SK-N-SH treated with all-trans-retinoic acid at 6 μM for 48 hours (cell line): ENCODE measurements at regions not wholly inside any gene's neighbourhood (a gene's known extent, or its start where the extent isn't known, plus 50 kb on each side); places are given as distances from the start of the nearest gene placed in this dataset.

Source experiments
- ARNTL ChIP-seq: fragments of 450-650 bp; formaldehyde crosslinking; IDR thresholded peaks from 2 replicates; pipeline ENCODE4 v1.5.0; 2020; ENCODE audit warnings: low read depth, mild to moderate bottlenecking, moderate library complexity, borderline replicate concordance
- GLIS3 ChIP-seq: fragments of 250-450 bp; sonication (Bioruptor Pico); IDR thresholded peaks from 2 replicates; pipeline ENCODE4 v1.5.0; 2020; ENCODE audit warnings: mild to moderate bottlenecking, moderate library complexity
- PATZ1 ChIP-seq: fragments of 250-450 bp; sonication (Bioruptor Pico); IDR thresholded peaks from 2 replicates; pipeline ENCODE4 v1.8.0; 2020; ENCODE audit warnings: mild to moderate bottlenecking, moderate library complexity, borderline replicate concordance
- SNAI2 ChIP-seq: fragments of 250-450 bp; sonication (Bioruptor Pico); IDR thresholded peaks from 2 replicates; pipeline ENCODE4 v1.5.0; 2020; ENCODE audit warnings: mild to moderate bottlenecking, moderate library complexity
- ZFP30 ChIP-seq: fragments of 450-650 bp; formaldehyde crosslinking; IDR thresholded peaks from 2 replicates; pipeline ENCODE4 v1.5.0; 2022; ENCODE audit warnings: mild to moderate bottlenecking, moderate library complexity

GRCh38 chr3:59404064-59404463 lies 354.2 kb upstream of the CFAP20DC start:
- TF ChIP-seq ARNTL (CRISPR knock-in tag) (no peak), PATZ1 (CRISPR knock-in tag) (no peak), GLIS3 (CRISPR knock-in tag) (no peak), SNAI2 (CRISPR knock-in tag) (no peak), ZFP30 (CRISPR knock-in tag) (no peak)
